ENCODE measurements at regions not wholly inside any gene's neighbourhood (a gene's known extent, or its start where the extent isn't known, plus 50 kb on each side); places are given as distances from the start of the nearest gene placed in this dataset.
"Not testable (repeated sequence)": the region's sequence is repeated elsewhere in the genome, so short reads cannot be mapped to it uniquely, and the experiment has no call there.

GRCh38 chr21:10405331-10405730 is 116.1 kb upstream of the TPTE start:
- DNase-seq (ENCODE audit: low read depth in 3 of 3), result not testable (repeated sequence)

DNA sequence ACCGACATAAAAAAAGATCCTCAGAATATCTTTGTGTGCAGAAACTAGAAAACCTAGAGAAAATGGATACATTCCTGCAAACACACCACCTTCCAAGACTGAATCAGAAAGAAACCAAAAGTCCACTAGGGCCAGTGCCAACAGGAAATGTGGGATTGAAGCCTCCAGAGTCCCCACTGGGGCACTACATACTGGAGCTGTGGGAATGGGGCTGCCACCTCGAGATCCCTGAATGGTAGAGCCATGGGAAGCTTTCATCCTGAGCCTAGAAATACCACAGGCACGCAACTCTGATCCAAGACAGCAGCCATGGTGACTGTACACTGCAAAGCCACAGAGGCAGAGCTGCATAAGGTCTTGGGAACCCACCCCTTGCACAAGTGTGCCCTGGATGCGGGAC is 111.6 kb upstream of the TPTE start:
- DNase-seq (ENCODE audit: low read depth in 3 of 3), result not testable (repeated sequence)

DNA sequence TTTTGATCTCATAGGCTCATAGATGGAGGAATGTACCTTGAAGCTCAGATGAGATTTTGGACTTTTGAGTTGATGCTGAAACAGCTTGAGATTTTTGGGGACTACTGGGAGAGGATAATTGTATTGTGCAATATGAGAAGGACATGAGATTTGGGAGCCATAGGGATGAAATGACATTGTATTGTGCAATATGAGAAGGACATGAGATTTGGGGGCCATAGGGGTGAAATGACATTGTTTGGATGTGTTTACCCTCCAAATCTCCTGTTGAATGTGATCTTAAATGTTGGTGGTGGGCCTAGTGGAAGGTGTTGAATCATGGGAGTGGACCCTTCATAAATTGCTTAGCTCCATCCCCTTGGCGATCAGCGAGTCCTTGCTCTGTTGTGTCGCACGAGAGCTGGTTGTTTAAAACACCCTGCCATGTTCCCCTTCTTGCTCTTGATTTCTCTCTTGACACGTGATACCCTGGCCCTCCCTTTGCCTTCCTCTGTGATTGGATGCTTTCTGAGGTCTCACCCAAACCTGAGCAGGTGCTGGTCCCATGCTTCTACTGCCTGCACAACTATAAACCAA is 110.9 kb upstream of the TPTE start:
- not testable (repeated sequence) for DNase-seq (ENCODE audit: low read depth in 3 of 3)

GRCh38 chr21:10411776-10412526 is 109.4 kb upstream of the TPTE start:
- not testable (repeated sequence) for DNase-seq (ENCODE audit: low read depth in 3 of 3)

DNA sequence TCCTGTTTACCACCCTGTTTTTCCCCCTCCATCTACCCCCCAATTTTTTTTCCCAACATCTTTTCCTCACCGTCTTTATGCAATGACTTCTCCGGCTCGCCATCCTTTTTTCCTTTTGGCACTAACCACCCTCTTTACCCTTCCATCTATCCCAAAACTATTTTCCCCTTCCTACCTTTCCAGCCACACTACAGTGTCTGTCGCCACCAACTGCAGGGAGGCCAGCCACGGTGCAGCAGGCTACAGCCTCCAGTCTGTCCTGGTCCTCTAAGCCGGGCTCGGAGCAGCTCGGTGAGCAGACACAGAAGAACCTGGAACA is 108.5 kb upstream of the TPTE start:
- not testable (repeated sequence) for DNase-seq (ENCODE audit: low read depth in 3 of 3)

- not testable (repeated sequence) for DNase-seq (ENCODE audit: low read depth in 3 of 3)
Observed at GRCh38 chr21:10413247-10414120, 107.9 kb upstream of the TPTE start.

DNA sequence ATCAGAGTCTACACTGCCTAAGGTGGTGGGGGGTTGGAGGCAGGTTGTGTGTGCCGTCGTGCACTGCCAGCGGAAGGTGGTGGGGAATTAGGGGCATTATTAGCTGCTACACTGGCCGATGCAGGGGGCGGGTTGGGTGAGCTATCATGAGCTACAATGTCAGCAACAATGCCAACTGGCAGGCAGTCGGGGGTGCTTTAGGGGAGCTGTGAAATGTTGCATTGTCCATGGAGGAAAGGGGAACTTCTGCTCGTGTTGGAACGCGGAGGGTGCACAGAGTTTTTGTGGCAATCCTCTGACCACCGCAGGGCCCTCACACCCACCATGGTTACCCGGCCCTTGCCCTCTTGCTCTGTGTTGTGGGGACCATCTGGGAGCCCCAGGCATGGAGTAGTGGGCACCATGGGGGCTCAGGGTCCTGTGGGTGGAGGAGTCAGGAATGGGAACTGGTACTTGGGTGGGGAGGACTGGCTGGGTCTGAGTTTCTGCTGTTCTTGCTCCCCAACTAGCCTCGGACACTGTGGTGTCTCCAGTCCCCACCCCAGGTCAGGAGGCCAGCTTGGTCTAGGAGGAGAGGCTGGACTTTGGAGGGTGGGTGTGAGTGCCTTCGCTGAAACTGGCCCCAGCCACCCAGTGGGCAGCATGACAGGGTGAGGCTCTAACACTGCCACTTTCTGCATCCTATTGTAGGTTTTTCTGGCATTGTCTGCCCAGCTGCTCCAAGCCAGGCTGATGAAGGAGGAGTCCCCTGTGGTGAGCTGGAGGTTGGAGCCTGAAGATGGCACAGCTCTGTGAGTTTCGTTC is 107.1 kb upstream of the TPTE start:
- not testable (repeated sequence) for DNase-seq (ENCODE audit: low read depth in 3 of 3)

DNA sequence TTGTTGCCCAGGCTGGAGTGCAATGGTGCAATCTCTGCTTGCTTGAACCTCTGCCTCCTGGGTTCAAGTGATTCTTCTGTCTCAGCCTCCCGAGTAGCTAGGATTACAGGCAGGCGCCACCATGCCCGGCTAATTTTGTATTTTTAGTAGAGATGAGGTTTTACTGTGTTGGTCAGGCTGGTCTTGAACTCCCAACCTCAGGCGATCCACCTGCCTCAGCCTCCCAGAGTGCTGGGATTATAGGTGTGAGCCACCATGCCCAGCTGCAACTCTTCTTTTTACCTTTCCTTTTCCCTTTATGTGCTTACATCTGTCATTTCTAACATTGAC is 106.5 kb upstream of the TPTE start:
- DNase-seq (ENCODE audit: low read depth in 3 of 3), result not testable (repeated sequence)

DNA sequence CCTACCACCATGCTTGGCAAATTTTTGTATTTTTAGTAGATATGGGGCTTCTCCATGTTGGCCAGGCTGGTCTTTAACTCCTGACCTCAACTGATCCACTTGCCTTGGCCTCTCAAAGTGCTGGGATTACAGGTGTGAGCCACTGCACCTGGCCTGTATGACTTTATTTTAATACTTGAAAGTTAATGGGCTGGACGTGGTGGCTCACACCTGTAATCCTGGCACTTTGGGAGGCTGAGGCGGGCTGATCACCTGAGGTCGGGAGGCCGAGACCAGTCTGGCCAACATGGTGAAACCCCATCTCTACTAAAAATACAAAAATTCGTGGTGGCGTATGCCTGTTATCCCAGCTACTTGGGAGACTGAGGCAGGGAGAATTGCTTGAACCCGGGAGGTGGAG is 105.9 kb upstream of the TPTE start:
- DNase-seq (ENCODE audit: low read depth in 3 of 3), result not testable (repeated sequence)

GRCh38 chr21:10415859-10416258 is 105.5 kb upstream of the TPTE start:
- DNase-seq (ENCODE audit: low read depth in 3 of 3), result not testable (repeated sequence)

- DNase-seq (ENCODE audit: low read depth in 3 of 3), result not testable (repeated sequence)
Observed at GRCh38 chr21:10416691-10417447, 104.5 kb upstream of the TPTE start.

GRCh38 chr21:10417551-10418002 is 103.8 kb upstream of the TPTE start:
- DNase-seq (ENCODE audit: low read depth in 3 of 3), result not testable (repeated sequence)

DNA sequence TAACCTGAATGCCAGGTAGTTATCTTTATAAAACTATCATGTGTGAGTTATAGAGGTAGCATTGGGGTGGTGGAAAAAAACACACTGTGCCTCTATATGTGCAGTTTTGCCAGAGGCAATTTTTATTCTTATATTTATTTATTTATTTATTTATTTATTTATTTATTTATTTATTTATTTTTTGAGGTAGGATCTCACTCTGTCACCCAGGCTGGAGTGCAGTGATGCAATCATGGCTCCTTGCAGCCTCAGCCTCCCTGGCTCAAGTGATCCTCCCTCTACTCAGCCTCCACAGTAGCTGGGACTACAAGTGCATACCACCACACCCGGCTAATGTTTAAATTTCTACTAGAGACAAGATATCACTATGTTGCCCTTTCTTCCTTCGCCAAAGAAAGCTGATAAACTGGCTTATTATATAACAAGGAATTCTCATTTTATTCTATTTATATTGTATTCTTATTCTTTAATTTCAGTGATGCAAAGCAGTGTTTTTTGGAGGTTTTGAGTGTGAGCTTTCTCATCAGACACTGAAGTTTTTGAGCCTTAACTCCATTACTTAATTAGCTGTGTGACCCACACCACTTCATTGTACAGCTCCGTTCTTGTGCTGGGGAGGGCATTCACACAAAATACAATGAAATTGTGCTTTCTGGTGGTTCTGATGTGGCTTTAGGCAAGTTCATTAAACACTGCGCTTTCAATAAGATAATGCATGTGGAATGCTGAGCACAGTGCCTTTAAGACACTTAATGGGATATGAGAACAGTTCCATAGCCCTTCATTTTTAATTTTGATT is 102.9 kb upstream of the TPTE start:
- DNase-seq (ENCODE audit: low read depth in 3 of 3), result not testable (repeated sequence)

GRCh38 chr21:10421199-10421598 is 100.2 kb upstream of the TPTE start:
- not testable (repeated sequence) for DNase-seq (ENCODE audit: low read depth in 3 of 3)

DNA sequence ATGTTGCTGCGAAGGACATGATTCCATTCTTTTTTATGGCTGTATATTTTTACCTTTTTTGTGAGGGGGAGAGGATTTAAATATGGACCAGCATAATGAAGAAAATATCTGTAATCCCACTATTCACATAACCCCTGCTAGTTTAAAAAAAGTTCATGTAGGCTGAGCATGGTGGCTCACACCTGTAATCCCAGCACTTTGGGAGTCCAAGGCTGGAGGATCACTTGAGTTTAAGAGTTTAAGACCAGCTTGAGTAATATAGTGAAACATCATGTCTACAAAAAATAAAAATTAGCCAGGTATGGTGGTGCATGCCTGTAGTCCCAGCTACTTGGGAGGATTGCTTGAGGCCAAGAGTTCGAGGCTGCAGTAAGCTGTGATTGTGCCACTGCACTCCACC is 99.8 kb upstream of the TPTE start:
- DNase-seq (ENCODE audit: low read depth in 3 of 3), result not testable (repeated sequence)

- DNase-seq (ENCODE audit: low read depth in 3 of 3), result not testable (repeated sequence)
Observed at GRCh38 chr21:10424097-10424886, 97.1 kb upstream of the TPTE start.

GRCh38 chr21:10424887-10425145 is 96.6 kb upstream of the TPTE start:
- DNase-seq (ENCODE audit: low read depth in 3 of 3), result not testable (repeated sequence)

GRCh38 chr21:10425856-10426255 is 95.5 kb upstream of the TPTE start:
- DNase-seq (ENCODE audit: low read depth in 3 of 3), result no peak

- not testable (repeated sequence) for DNase-seq (ENCODE audit: low read depth in 3 of 3)
Observed at GRCh38 chr21:10426812-10427211, 94.6 kb upstream of the TPTE start.

DNA sequence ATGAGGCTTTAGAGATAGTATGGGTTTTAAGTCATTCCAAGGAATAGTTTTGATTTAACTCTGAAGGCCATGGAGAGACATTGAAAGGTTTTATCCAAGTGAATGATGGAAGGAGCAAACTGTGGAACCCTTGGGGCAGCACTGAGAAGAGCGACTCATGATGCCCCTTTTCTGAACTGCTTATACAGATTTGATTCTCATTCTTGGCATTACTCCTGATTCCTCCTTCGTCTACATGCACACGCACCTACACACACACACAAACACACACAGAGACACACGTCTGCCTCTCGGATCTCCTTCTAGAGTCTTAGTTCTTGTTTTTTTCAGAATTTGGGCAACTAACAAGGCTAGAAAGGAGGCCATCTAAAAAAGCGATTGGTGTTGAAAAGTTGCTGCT is 94.1 kb upstream of the TPTE start:
- DNase-seq (ENCODE audit: low read depth in 3 of 3), result not testable (repeated sequence)

Data from stimulated activated CD4-positive, alpha-beta T cell treated with anti-CD3 and anti-CD28 coated beads, TNF-alpha, amount 100 ng/mL, for 24 hours (primary cell).